Upper lobe of left lung (tissue), 4 donors: ENCODE measurements at regions not wholly inside any gene's neighbourhood (a gene's known extent, or its start where the extent isn't known, plus 50 kb on each side); places are given as distances from the start of the nearest gene placed in this dataset.

Source experiments
- CTCF ChIP-seq, 6 experiments: fragments of 450-650 bp in 4 of 6; fragments of 200-600 bp in 2 of 6; sonication (generic) in 2 of 6; IDR thresholded peaks; one replicate each; pipeline ENCODE4 v1.5.1; 2016 to 2019; ENCODE audit warnings: antibody characterized with exemption in 6 of 6
- POLR2A ChIP-seq, 4 donors: fragments of 450-650 bp; IDR thresholded peaks; one replicate each; pipeline ENCODE4 v1.5.1; 2016 to 2017; ENCODE audit warnings: antibody characterized with exemption in 4 of 4, mild to moderate bottlenecking in 2 of 4
- POLR2AphosphoS5 ChIP-seq, 2 donors: sonication (generic); formaldehyde crosslinking; IDR thresholded peaks; one replicate each; pipeline ENCODE4 v1.5.1; 2017; ENCODE audit warnings: antibody characterized with exemption in 2 of 2

GRCh38 chr13:40235160-40235796 lies 431.2 kb downstream of the FOXO1 start:
- TF ChIP-seq CTCF (IDR thresholded peaks at IDR 0.05): no peak
- TF ChIP-seq POLR2AphosphoS5 (IDR thresholded peaks at IDR 0.05): no peak
- TF ChIP-seq POLR2A (IDR thresholded peaks at IDR 0.05): no peak
